ENCODE measurements at regions not wholly inside any gene's neighbourhood (a gene's known extent, or its start where the extent isn't known, plus 50 kb on each side); places are given as distances from the start of the nearest gene placed in this dataset.

- intact Hi-C loops (cut with DNase I) = no loop called here
- no peak for DNase-seq (ENCODE audit: low spot score)
Observed at GRCh38 chr18:42426496-42427015, 471.5 kb downstream of the PIK3C3 start.

GRCh38 chr18:42429196-42429595 lies 474.2 kb downstream of the PIK3C3 start:
- no peak for DNase-seq (ENCODE audit: low spot score)
- intact Hi-C loops (cut with DNase I) = no loop called here

GRCh38 chr18:42436222-42436765 lies 481.3 kb downstream of the PIK3C3 start:
- DNase-seq (ENCODE audit: low spot score) = no peak
- intact Hi-C loops (cut with DNase I) = no loop called here

GRCh38 chr18:42437001-42437400 lies 482.0 kb downstream of the PIK3C3 start:
- intact Hi-C loops (cut with DNase I) = no loop called here
- no peak for DNase-seq (ENCODE audit: low spot score)

- intact Hi-C loops (cut with DNase I) = no loop called here
Observed at GRCh38 chr18:42437646-42438045, 482.6 kb downstream of the PIK3C3 start.

GRCh38 chr18:42442656-42443055 lies 487.6 kb downstream of the PIK3C3 start:
- intact Hi-C loops (cut with DNase I) = no loop called here
- DNase-seq (ENCODE audit: low spot score) = no peak

More at GRCh38 chr18:42437646-42438045, 482.6 kb downstream of the PIK3C3 start:
- no peak for DNase-seq (ENCODE audit: low spot score)

- intact Hi-C loops (cut with DNase I) = no loop called here
- no peak for DNase-seq (ENCODE audit: low spot score)
Observed at GRCh38 chr18:42444349-42444748, 489.3 kb downstream of the PIK3C3 start.

- intact Hi-C loops (cut with DNase I) = no loop called here
- no peak for DNase-seq (ENCODE audit: low spot score)
Observed at GRCh38 chr18:42445359-42445758, 490.3 kb downstream of the PIK3C3 start.

- intact Hi-C loops (cut with DNase I) = no loop called here
- DNase-seq (ENCODE audit: low spot score) = no peak
Observed at GRCh38 chr18:42446195-42446594, 491.2 kb downstream of the PIK3C3 start.

- DNase-seq (ENCODE audit: low spot score) = no peak
- intact Hi-C loops (cut with DNase I) = no loop called here
Observed at GRCh38 chr18:42447688-42448087, 492.7 kb downstream of the PIK3C3 start.

GRCh38 chr18:42458226-42458625 lies 503.2 kb downstream of the PIK3C3 start:
- intact Hi-C loops (cut with DNase I) = no loop called here
- no peak for DNase-seq (ENCODE audit: low spot score)

- no peak for DNase-seq (ENCODE audit: low spot score)
- intact Hi-C loops (cut with DNase I) = no loop called here
Observed at GRCh38 chr18:42459873-42460272, 504.8 kb downstream of the PIK3C3 start.

GRCh38 chr18:42471885-42472284 lies 516.9 kb downstream of the PIK3C3 start:
- intact Hi-C loops (cut with DNase I) = no loop called here
- no peak for DNase-seq (ENCODE audit: low spot score)

- DNase-seq (ENCODE audit: low spot score) = no peak
Observed at GRCh38 chr18:42473611-42474010, 518.6 kb downstream of the PIK3C3 start.

GRCh38 chr18:42474577-42474976 lies 519.5 kb downstream of the PIK3C3 start:
- intact Hi-C loops (cut with DNase I) = no loop called here
- no peak for DNase-seq (ENCODE audit: low spot score)

More at GRCh38 chr18:42473611-42474010, 518.6 kb downstream of the PIK3C3 start:
- intact Hi-C loops (cut with DNase I) = no loop called here

- intact Hi-C loops (cut with DNase I) = no loop called here
- no peak for DNase-seq (ENCODE audit: low spot score)
Observed at GRCh38 chr18:42475157-42475556, 520.1 kb downstream of the PIK3C3 start.

- no peak for DNase-seq (ENCODE audit: low spot score)
- intact Hi-C loops (cut with DNase I) = no loop called here
Observed at GRCh38 chr18:42477267-42477666, 522.2 kb downstream of the PIK3C3 start.

- intact Hi-C loops (cut with DNase I) = no loop called here
Observed at GRCh38 chr18:42480441-42480840, 525.4 kb downstream of the PIK3C3 start.

GRCh38 chr18:42484648-42485047 lies 529.6 kb downstream of the PIK3C3 start:
- intact Hi-C loops (cut with DNase I) = no loop called here
- DNase-seq (ENCODE audit: low spot score) = no peak

More at GRCh38 chr18:42480441-42480840, 525.4 kb downstream of the PIK3C3 start:
- DNase-seq (ENCODE audit: low spot score) = no peak

- intact Hi-C loops (cut with DNase I) = no loop called here
- DNase-seq (ENCODE audit: low spot score) = no peak
Observed at GRCh38 chr18:42486271-42486670, 531.2 kb downstream of the PIK3C3 start.

GRCh38 chr18:42508683-42509296 lies 553.8 kb downstream of the PIK3C3 start:
- DNase-seq (ENCODE audit: low spot score) = no peak
- intact Hi-C loops (cut with DNase I) = no loop called here

Measured in cardiac septum (tissue), 1 donor.